ENCODE measurements at regions not wholly inside any gene's neighbourhood (a gene's known extent, or its start where the extent isn't known, plus 50 kb on each side); places are given as distances from the start of the nearest gene placed in this dataset.
"Not testable (repeated sequence)": the region's sequence is repeated elsewhere in the genome, so short reads cannot be mapped to it uniquely, and the experiment has no call there.

GRCh38 chr21:38626306-38626705 lies 128.0 kb upstream of the ERG start:
- H3K4me1 Mint-ChIP-seq, result no peaks in the 10 kb centered on the region
- H3K4me3 Mint-ChIP-seq, result no peak overlapping the region
- Histone ChIP-seq H3K27ac (ENCODE audit: low read depth, low read length) (no peak overlapping the region), H3K27me3 (ENCODE audit: insufficient read depth, low read length) (no peaks in the 10 kb centered on the region), H3K4me1 (ENCODE audit: insufficient read depth, low read length) (no peaks in the 10 kb centered on the region), H3K36me3 (ENCODE audit: insufficient read depth, low read length) (no peaks in the 10 kb centered on the region), H3K9me3 (ENCODE audit: control insufficient read depth in 1 of 2, low read length in 2 of 2) (no peaks in the 10 kb centered on the region), H3K4me3 (ENCODE audit: low read length in 2 of 2) (no peak overlapping the region)
- CTCF ChIA-PET (ENCODE audit: partially characterized antibody), result no interaction called here
- peaks cover 3 to 4% of the 10 kb centered on the region in 2 donors for H3K27me3 Mint-ChIP-seq
- H3K27ac Mint-ChIP-seq, result no peak overlapping the region
- intact Hi-C loops (cut with micrococcal nuclease), result no loop called here
- no peak for DNase-seq
- H3K36me3 Mint-ChIP-seq, result no peaks in the 10 kb centered on the region
- H3K9me3 Mint-ChIP-seq, result peaks cover 2 to 31% (median 7%) of the 10 kb centered on the region in 8 donors
- POLR2A ChIA-PET (ENCODE audit: partially characterized antibody), result no interaction called here

DNA sequence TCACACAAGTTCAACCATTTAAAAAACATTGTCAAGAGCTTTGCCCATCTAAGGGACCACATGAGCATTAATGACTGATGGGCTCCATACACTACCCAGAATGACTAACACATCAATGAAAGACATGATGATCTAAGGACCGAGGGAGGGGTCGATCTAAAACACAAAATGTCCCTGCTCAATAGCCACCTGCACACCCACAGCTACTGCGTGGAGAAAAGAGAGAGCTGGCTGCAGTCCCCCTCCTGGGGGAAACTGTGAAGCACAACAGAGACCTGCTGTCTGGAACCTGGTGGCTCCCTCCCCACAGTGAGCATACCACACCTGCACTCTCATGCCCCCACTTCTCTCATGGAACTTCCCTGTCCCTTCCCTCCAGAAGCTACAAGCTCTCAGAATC lies 130.1 kb upstream of the ERG start:
- Histone ChIP-seq H3K9me3 (ENCODE audit: control insufficient read depth in 1 of 2, low read length in 2 of 2) (no peaks in the 10 kb centered on the region), H3K27ac (ENCODE audit: low read depth, low read length) (no peak overlapping the region), H3K4me1 (ENCODE audit: insufficient read depth, low read length) (no peaks in the 10 kb centered on the region), H3K4me3 (ENCODE audit: low read length in 2 of 2) (no peak overlapping the region), H3K36me3 (ENCODE audit: insufficient read depth, low read length) (no peaks in the 10 kb centered on the region), H3K27me3 (ENCODE audit: insufficient read depth, low read length) (no peaks in the 10 kb centered on the region)
- no peak overlapping the region for H3K4me3 Mint-ChIP-seq
- no peaks in the 10 kb centered on the region for H3K36me3 Mint-ChIP-seq
- no peak overlapping the region for H3K27ac Mint-ChIP-seq
- peaks cover 3 to 4% of the 10 kb centered on the region in 2 donors for H3K27me3 Mint-ChIP-seq
- no peaks in the 10 kb centered on the region for H3K4me1 Mint-ChIP-seq
- no peak for DNase-seq
- POLR2A ChIA-PET (ENCODE audit: partially characterized antibody), result no interaction called here
- intact Hi-C loops (cut with micrococcal nuclease), result no loop called here
- CTCF ChIA-PET (ENCODE audit: partially characterized antibody), result no interaction called here
- peaks cover 2 to 36% (median 14%) of the 10 kb centered on the region in 8 donors for H3K9me3 Mint-ChIP-seq

GRCh38 chr21:38631206-38631605 lies 132.9 kb upstream of the ERG start:
- Histone ChIP-seq H3K9me3 (ENCODE audit: control insufficient read depth in 1 of 2, low read length in 2 of 2) (no peaks in the 10 kb centered on the region), H3K27me3 (ENCODE audit: insufficient read depth, low read length) (no peaks in the 10 kb centered on the region), H3K36me3 (ENCODE audit: insufficient read depth, low read length) (no peaks in the 10 kb centered on the region), H3K4me1 (ENCODE audit: insufficient read depth, low read length) (no peaks in the 10 kb centered on the region), H3K27ac (ENCODE audit: low read depth, low read length) (no peak overlapping the region), H3K4me3 (ENCODE audit: low read length in 2 of 2) (no peak overlapping the region)
- DNase-seq, result no peak
- Mint-ChIP-seq H3K36me3 (no peaks in the 10 kb centered on the region), H3K4me1 (no peaks in the 10 kb centered on the region), H3K27ac (no peak overlapping the region), H3K9me3 (peaks cover 2 to 36% (median 16%) of the 10 kb centered on the region in 8 donors), H3K4me3 (no peak overlapping the region), H3K27me3 (peaks cover 3 to 6% of the 10 kb centered on the region in 2 donors)
- ChIA-PET CTCF (ENCODE audit: partially characterized antibody) (no interaction called here), POLR2A (ENCODE audit: partially characterized antibody) (no interaction called here)
- intact Hi-C loops (cut with micrococcal nuclease), result no loop called here

GRCh38 chr21:38631676-38632075 lies 133.4 kb upstream of the ERG start:
- CTCF ChIA-PET (ENCODE audit: partially characterized antibody), result no interaction called here
- H3K27ac ChIP-seq (ENCODE audit: low read depth, low read length), result no peak overlapping the region
- intact Hi-C loops (cut with micrococcal nuclease), result no loop called here
- H3K27ac Mint-ChIP-seq, result no peak overlapping the region
- no peaks in the 10 kb centered on the region for H3K36me3 Mint-ChIP-seq
- no peaks in the 10 kb centered on the region for H3K4me1 Mint-ChIP-seq
- no peak overlapping the region for H3K4me3 ChIP-seq (ENCODE audit: low read length in 2 of 2)
- no peak overlapping the region for H3K4me3 Mint-ChIP-seq
- H3K36me3 ChIP-seq (ENCODE audit: insufficient read depth, low read length), result no peaks in the 10 kb centered on the region
- POLR2A ChIA-PET (ENCODE audit: partially characterized antibody), result no interaction called here
- H3K27me3 ChIP-seq (ENCODE audit: insufficient read depth, low read length), result no peaks in the 10 kb centered on the region
- no peaks in the 10 kb centered on the region for H3K9me3 ChIP-seq (ENCODE audit: control insufficient read depth in 1 of 2, low read length in 2 of 2)
- H3K4me1 ChIP-seq (ENCODE audit: insufficient read depth, low read length), result no peaks in the 10 kb centered on the region
- DNase-seq, result no peak
- peaks cover 3 to 6% of the 10 kb centered on the region in 2 donors for H3K27me3 Mint-ChIP-seq
- peaks cover 2 to 36% (median 18%) of the 10 kb centered on the region in 8 donors for H3K9me3 Mint-ChIP-seq

DNA sequence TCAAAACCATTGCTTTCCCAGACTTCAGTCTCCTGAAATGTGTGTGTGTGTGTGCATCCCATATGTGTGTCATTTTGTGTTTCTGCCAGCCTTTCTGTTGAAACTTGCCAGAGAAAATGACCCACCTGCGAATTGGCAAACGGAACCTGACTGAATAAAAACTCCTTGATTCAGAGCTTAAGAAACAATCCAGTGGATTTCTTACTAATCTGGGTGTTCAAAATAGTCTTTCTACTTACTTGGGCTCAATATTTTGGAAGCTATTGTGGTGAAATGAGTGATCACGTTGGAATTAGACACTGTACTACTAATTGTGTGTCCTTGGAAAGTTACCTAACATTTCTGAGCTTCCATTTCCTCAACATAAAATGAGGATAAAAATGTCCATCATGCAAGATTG lies 138.9 kb upstream of the ERG start:
- H3K4me3 ChIP-seq (ENCODE audit: low read length in 2 of 2), result no peak overlapping the region
- no peaks in the 10 kb centered on the region for H3K36me3 ChIP-seq (ENCODE audit: insufficient read depth, low read length)
- H3K27ac ChIP-seq (ENCODE audit: low read depth, low read length), result no peak overlapping the region
- no peaks in the 10 kb centered on the region for H3K36me3 Mint-ChIP-seq
- no peaks in the 10 kb centered on the region for H3K4me1 ChIP-seq (ENCODE audit: insufficient read depth, low read length)
- DNase-seq, result no peak
- no peak overlapping the region for H3K4me3 Mint-ChIP-seq
- peaks cover 8 to 15% of the 10 kb centered on the region in 2 donors for H3K27me3 Mint-ChIP-seq
- H3K27ac Mint-ChIP-seq, result no peak overlapping the region
- ChIA-PET POLR2A (ENCODE audit: partially characterized antibody) (no interaction called here), CTCF (ENCODE audit: partially characterized antibody) (no interaction called here)
- H3K9me3 Mint-ChIP-seq, result peaks cover 2 to 14% (median 11%) of the 10 kb centered on the region in 8 donors
- peaks cover 0 to 7% (median 2%) of the 10 kb centered on the region in 4 donors for H3K4me1 Mint-ChIP-seq
- H3K27me3 ChIP-seq (ENCODE audit: insufficient read depth, low read length), result no peaks in the 10 kb centered on the region
- H3K9me3 ChIP-seq (ENCODE audit: control insufficient read depth in 1 of 2, low read length in 2 of 2), result no peaks in the 10 kb centered on the region
- intact Hi-C loops (cut with micrococcal nuclease), result no loop called here

- no peaks in the 10 kb centered on the region for H3K36me3 ChIP-seq (ENCODE audit: insufficient read depth, low read length)
- Mint-ChIP-seq H3K27me3 (peaks cover 11 to 19% of the 10 kb centered on the region in 2 donors), H3K36me3 (no peaks in the 10 kb centered on the region), H3K4me1 (peaks cover 0 to 7% (median 2%) of the 10 kb centered on the region in 4 donors), H3K27ac (no peak overlapping the region), H3K4me3 (no peak overlapping the region), H3K9me3 (peaks cover 2 to 13% (median 9%) of the 10 kb centered on the region in 8 donors)
- H3K27me3 ChIP-seq (ENCODE audit: insufficient read depth, low read length), result no peaks in the 10 kb centered on the region
- no peaks in the 10 kb centered on the region for H3K4me1 ChIP-seq (ENCODE audit: insufficient read depth, low read length)
- no peak for DNase-seq
- CTCF ChIA-PET (ENCODE audit: partially characterized antibody), result no interaction called here
- no peak overlapping the region for H3K27ac ChIP-seq (ENCODE audit: low read depth, low read length)
- H3K9me3 ChIP-seq (ENCODE audit: control insufficient read depth in 1 of 2, low read length in 2 of 2), result no peaks in the 10 kb centered on the region
- no peak overlapping the region for H3K4me3 ChIP-seq (ENCODE audit: low read length in 2 of 2)
- intact Hi-C loops (cut with micrococcal nuclease), result no loop called here
- POLR2A ChIA-PET (ENCODE audit: partially characterized antibody), result no interaction called here
Measured at GRCh38 chr21:38639571-38640354, 141.5 kb upstream of the ERG start.

GRCh38 chr21:38640355-38640742 lies 142.1 kb upstream of the ERG start:
- H3K4me3 Mint-ChIP-seq; H3K4me1 Mint-ChIP-seq; H3K36me3 ChIP-seq (ENCODE audit: insufficient read depth, low read length); H3K36me3 Mint-ChIP-seq; H3K4me3 ChIP-seq (ENCODE audit: low read length in 2 of 2); H3K9me3 ChIP-seq (ENCODE audit: control insufficient read depth in 1 of 2, low read length in 2 of 2); CTCF ChIA-PET (ENCODE audit: partially characterized antibody); H3K27ac Mint-ChIP-seq; H3K4me1 ChIP-seq (ENCODE audit: insufficient read depth, low read length); intact Hi-C loops (cut with micrococcal nuclease); POLR2A ChIA-PET (ENCODE audit: partially characterized antibody); H3K27ac ChIP-seq (ENCODE audit: low read depth, low read length); H3K27me3 ChIP-seq (ENCODE audit: insufficient read depth, low read length); DNase-seq: not testable (repeated sequence)
- Mint-ChIP-seq H3K9me3 (peaks cover 2 to 11% (median 7%) of the 10 kb centered on the region in 8 donors), H3K27me3 (peaks cover 9 to 17% of the 10 kb centered on the region in 2 donors)
